ENCODE measurements at regions not wholly inside any gene's neighbourhood (a gene's known extent, or its start where the extent isn't known, plus 50 kb on each side); places are given as distances from the start of the nearest gene placed in this dataset.
A peak's percentile ranks its signal among the peaks of the same experiment; 100 is the strongest.

DNA sequence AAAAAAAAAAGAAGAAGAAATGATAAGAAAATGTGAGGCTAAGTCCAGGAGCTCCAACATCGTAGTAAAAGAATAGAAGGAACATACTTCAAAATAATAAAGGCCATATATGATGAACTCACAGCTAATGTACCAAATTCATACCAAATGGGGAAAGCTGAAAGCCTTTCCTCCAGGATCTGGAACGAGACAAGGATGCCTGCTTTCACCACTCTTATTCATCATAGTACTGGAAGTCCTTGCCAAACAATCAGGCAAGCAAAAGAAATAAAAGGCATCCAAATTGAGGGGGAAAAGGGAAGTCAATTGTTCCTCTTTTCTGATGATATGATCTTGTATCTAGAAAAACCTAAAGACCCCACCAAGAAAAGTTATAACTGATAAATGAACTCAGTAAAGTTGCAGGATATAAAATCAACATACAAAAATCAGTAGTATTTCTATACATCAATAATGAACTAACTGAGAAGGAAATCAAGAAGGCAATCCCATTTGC is 170.6 kb downstream of the METTL4 start:
- Histone ChIP-seq H3K27me3 (replicated peaks) (no peaks in the 10 kb centered on the region), H3K36me3 (replicated peaks) (no peaks in the 10 kb centered on the region), H3K27ac (no peak overlapping the region), H3K4me3 (ENCODE audit: low read depth, low read length) (no peak overlapping the region)
- no peak for DNase-seq
- in situ Hi-C loops (cut with HindIII; ENCODE audit: low pct_ligation_motif_present, low sequenced_read_pairs): no loop called here
- TF ChIP-seq, protein P1, sequence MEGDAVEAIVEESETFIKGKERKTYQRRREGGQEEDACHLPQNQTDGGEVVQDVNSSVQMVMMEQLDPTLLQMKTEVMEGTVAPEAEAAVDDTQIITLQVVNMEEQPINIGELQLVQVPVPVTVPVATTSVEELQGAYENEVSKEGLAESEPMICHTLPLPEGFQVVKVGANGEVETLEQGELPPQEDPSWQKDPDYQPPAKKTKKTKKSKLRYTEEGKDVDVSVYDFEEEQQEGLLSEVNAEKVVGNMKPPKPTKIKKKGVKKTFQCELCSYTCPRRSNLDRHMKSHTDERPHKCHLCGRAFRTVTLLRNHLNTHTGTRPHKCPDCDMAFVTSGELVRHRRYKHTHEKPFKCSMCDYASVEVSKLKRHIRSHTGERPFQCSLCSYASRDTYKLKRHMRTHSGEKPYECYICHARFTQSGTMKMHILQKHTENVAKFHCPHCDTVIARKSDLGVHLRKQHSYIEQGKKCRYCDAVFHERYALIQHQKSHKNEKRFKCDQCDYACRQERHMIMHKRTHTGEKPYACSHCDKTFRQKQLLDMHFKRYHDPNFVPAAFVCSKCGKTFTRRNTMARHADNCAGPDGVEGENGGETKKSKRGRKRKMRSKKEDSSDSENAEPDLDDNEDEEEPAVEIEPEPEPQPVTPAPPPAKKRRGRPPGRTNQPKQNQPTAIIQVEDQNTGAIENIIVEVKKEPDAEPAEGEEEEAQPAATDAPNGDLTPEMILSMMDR (IDR thresholded peaks at IDR 0.05; ENCODE audit: low read depth, low read length, missing control alignments): no peak

DNA sequence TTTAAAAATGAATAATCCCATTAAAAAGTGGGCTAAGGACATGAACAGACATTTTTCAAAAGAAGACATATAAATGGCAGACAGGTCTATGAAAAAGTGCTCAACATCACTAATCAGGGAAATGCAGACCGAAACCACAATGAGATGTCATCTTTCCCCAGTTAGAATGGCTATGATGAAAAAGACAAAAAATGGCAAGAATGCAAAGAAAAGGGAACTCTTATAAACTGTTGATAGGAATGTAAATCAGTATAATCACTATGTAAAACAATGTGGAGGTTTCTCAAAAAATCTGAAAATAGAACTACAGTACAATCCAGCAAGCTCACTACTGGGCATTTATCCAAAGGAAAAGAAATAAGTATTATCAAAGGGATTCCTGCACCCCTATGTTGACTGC is 169.2 kb downstream of the METTL4 start:
- Histone ChIP-seq H3K4me3 (ENCODE audit: low read depth, low read length) (no peak overlapping the region), H3K27ac (no peak overlapping the region), H3K36me3 (replicated peaks) (no peaks in the 10 kb centered on the region), H3K27me3 (replicated peaks) (no peaks in the 10 kb centered on the region)
- TF ChIP-seq, protein P1 (IDR thresholded peaks at IDR 0.05; ENCODE audit: low read depth, low read length, missing control alignments): no peak
- peak; percentile 37 for DNase-seq
- in situ Hi-C loops (cut with HindIII; ENCODE audit: low pct_ligation_motif_present, low sequenced_read_pairs): no loop called here

DNA sequence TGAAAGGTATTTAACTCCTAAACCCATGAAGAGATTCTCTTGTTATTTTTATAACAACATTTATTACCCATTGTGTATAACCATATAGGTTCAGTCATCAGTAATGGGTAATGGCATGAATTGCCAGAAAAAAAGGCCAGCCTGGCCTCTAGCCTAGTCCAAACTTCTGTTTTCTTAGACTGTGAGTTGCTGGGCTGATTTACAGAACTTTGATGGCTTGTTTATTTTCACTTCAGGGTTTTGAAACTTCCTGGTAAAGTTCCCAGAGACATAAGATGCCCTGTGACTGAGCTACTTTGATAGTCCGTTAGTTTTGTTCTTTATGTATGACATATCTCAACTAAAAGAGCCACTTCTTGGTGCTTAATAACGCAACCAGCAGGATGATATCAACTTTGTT is 164.8 kb downstream of the METTL4 start:
- in situ Hi-C loops (cut with HindIII; ENCODE audit: low pct_ligation_motif_present, low sequenced_read_pairs): no loop called here
- Histone ChIP-seq H3K4me3 (ENCODE audit: low read depth, low read length) (no peak overlapping the region), H3K27ac (no peak overlapping the region), H3K27me3 (replicated peaks) (no peaks in the 10 kb centered on the region), H3K36me3 (replicated peaks) (no peaks in the 10 kb centered on the region)
- TF ChIP-seq, protein P1 (IDR thresholded peaks at IDR 0.05; ENCODE audit: low read depth, low read length, missing control alignments): no peak
- DNase-seq: no peak

DNA sequence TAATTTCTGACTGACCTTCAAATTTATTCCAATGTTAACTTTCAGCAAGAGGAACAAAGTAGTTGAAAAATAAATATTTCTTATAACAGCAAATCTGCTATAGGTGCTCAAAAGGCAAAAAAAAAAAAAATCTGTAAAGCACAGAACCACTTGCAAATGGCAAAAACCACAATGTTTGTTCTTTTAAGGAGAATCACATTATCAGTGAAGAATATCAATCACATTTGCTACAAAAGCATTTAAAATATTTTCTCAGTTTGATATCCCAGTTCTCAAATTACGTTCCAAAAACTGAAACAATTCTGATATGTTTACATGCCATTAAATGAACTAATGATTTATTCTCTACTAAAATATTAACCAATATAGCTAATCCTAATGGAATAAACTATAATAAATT is 163.3 kb downstream of the METTL4 start:
- no peak for DNase-seq
- Histone ChIP-seq H3K36me3 (replicated peaks) (no peaks in the 10 kb centered on the region), H3K4me3 (ENCODE audit: low read depth, low read length) (no peak overlapping the region), H3K27ac (no peak overlapping the region), H3K27me3 (replicated peaks) (no peaks in the 10 kb centered on the region)
- in situ Hi-C loops (cut with HindIII; ENCODE audit: low pct_ligation_motif_present, low sequenced_read_pairs): no loop called here
- TF ChIP-seq, protein P1 (IDR thresholded peaks at IDR 0.05; ENCODE audit: low read depth, low read length, missing control alignments): no peak

DNA sequence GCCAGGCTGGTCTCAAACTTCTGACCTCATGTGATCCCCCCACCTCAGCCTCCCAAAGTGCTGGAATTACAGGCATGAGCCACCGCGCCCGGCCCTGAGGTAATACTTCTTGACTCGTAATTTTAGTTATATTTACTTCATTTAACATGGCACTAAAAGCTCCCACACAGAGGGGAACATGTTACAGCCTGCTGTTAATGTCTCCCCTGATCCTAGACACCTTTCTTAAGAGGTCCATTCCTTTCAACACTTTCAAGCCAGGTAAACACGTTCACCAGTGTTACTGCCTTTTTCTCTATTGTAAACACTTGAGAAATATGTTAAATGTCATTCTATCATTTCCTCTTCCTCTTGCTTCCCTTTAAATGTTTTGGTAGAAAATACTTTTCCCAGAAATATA is 161.4 kb downstream of the METTL4 start:
- no peak overlapping the region for H3K27ac ChIP-seq
- TF ChIP-seq, protein P1 (IDR thresholded peaks at IDR 0.05; ENCODE audit: low read depth, low read length, missing control alignments): no peak
- DNase-seq: no peak
- H3K4me3 ChIP-seq (ENCODE audit: low read depth, low read length): no peak overlapping the region
- H3K36me3 ChIP-seq (replicated peaks): no peaks in the 10 kb centered on the region
- H3K27me3 ChIP-seq (replicated peaks): no peaks in the 10 kb centered on the region
- in situ Hi-C loops (cut with HindIII; ENCODE audit: low pct_ligation_motif_present, low sequenced_read_pairs): no loop called here

DNA sequence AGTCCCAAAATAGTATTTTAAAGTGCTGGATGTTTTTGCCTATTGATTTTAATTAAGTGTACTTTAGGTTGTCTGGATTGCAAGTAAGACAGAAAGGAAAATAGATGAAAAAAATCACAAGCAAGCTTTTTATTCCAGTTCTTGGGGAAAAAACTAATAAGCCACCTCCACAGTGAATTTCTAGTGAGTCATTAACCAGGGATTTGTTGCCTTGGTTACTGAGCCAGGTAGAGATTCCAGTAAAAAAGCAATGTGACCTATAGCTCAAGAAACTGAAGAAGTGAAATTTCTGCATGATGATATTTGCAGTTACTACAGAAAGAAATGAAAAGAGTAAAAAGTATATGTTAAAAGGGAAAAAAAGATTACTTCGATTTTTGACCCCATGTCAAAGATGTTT is 160.6 kb downstream of the METTL4 start:
- in situ Hi-C loops (cut with HindIII; ENCODE audit: low pct_ligation_motif_present, low sequenced_read_pairs): no loop called here
- Histone ChIP-seq H3K27ac (peak overlapping the region; percentile 63), H3K36me3 (replicated peaks) (no peaks in the 10 kb centered on the region), H3K27me3 (replicated peaks) (no peaks in the 10 kb centered on the region), H3K4me3 (ENCODE audit: low read depth, low read length) (no peak overlapping the region)
- DNase-seq: peak; percentile 22
- TF ChIP-seq, protein P1 (IDR thresholded peaks at IDR 0.05; ENCODE audit: low read depth, low read length, missing control alignments): no peak
